GM18873 (cell line): ENCODE measurements at regions not wholly inside any gene's neighbourhood (a gene's known extent, or its start where the extent isn't known, plus 50 kb on each side); places are given as distances from the start of the nearest gene placed in this dataset.
"Not testable (repeated sequence)": the region's sequence is repeated elsewhere in the genome, so short reads cannot be mapped to it uniquely, and the experiment has no call there.

Experiments
- ATAC-seq: cut with Tn5 transposase; IDR thresholded peaks from one replicate; pipeline ENCODE4 v1.9.1; 2021; ENCODE audit warnings: mild to moderate bottlenecking, moderate library complexity, moderate number of reproducible peaks; ENCODE audit not compliant: unreplicated experiment, low FRiP score

DNA sequence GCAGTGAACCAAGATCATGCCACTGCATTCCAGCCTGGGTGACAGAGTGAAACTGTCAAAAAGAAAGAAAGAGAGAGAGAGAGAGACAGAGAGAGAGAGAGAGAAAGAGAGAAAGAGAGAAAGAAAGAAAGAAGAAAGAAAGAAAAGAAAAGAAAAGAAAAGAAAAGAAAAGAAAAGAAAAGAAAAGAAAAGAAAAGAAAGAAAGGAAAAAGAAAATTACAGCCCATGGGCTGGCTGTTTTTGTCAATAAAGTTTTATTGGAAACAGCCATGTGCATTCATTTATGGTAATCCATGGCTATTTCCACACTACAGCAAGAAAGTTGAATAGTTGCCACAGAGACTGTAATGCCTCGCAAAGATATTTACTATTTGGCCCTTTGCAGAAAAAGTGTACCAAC lies 103.2 kb upstream of the MED13L start:
- not testable (repeated sequence) for ATAC-seq

DNA sequence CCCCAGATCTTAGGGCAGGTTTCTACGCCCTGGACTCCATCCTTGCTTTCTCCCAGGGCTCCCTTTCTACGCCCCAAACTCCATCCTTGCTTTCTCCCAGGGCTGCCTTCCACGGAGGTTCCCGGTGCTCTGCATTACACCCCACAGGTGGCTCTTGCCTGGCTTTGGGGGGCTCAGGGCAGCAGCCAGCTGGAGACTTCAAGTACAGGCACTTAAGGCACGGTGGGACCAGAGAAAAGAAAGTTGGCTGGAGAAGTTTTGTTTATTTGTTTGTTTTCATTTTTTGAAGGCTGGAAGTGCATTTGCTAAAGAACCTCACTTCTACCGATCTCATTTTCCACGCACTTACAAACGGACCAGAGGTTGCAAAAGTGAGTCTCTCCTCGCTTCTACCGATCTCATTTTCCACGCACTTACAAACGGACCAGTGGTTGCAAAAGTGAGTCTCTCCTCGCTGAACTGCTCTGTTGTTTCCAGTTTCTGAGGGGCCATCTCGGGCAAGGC lies 103.8 kb upstream of the MED13L start:
- no peak for ATAC-seq

DNA sequence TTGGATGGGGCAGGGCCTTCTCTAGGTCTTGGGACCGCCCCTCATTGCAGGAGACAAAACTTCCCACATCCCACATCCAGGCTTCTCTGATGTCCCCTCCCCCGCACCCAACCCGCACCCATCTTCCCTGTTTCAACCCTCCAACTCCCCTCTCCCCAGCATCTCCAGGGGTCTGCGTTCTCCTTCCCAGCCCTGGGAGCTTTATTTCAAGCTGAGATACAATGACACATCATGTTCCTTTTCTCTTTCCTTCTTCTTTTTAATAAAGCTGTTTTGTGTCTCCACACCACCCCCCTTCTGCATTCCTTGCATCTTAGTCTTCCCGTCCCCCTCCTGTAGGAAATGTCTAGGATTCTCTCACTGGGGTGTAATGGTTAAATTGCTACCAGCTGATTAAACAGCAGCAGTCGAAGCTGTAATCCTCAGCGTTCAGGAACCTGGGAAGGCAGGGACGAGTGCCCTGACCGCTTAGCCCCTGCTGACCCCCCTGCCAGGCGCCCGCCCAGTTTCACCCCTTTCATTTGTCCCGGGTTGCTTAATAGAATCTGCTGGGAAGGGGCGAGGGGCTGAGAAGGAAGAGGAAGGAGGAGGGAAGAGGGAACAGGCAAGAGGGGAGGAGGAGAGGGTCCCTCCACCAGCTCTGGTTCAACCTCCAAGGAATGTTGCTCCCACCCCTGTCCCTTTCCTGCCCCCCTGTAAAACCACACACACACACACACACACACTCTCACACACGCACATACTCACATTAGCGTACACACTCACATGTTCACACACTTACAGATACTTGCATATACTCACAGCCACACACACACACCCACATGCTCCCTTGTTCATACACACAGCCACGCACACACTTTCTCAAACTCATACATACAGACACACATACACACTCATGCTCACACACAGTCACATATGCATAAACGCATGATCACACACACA lies 104.5 kb upstream of the MED13L start:
- no peak for ATAC-seq

DNA sequence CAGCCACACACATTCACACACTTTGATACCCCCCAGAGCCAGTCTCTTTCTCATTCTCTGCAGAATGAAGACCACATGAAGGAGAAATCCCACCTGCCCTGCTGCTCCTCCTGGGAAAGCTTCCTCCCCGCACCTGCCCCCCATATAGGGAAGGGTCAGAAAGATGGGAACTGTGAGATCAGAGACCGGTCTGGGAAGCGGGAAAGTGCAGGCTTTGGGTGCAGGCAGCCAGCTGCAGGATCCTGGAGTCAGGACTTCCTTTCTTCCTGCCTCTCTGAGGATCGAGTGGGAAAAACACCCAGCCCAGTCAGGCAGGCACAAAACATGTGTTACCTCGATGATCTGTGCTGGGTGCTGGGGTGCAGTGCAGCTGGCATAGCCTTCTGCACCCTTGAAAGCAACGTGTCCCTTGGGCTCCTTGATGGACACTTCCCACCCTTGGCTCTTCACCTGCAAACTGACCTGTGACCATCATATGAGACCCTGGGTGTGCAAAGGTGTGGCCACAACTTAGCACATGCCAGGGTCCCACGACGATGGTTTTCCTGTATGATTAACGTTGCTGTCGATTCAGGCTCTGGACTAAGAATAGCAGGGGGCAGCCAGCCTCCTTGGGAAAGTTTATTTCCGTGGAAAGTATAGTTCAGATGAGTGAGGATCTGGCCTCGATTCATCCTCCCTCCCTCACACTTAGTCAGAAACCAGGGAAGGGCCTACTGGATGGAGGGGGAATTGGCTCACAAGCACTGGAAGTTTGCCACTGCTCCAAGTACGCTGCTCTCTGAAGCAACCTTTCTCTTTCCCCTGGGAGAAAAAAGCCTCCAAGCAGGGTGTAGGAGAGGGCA lies 105.4 kb upstream of the MED13L start:
- ATAC-seq: no peak

DNA sequence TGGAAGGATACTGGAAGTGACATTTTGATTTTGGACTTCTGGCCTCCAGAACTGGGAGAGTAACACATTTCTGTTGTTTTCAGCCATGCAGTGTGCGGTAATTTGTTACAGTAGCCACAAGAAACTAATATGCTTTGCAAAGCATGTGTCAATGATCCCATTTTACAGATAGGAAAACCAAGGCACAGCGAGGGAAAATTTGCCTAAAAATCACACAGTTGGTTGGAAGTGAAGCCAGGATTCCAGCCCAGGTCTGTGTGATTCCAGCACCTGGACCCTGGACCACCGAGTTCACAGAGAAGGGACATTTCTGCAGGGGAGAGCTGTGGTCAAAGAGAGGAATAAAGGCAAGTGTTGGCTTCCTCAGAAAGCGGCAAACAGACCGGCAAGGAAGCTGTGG lies 106.7 kb upstream of the MED13L start:
- ATAC-seq: no peak

DNA sequence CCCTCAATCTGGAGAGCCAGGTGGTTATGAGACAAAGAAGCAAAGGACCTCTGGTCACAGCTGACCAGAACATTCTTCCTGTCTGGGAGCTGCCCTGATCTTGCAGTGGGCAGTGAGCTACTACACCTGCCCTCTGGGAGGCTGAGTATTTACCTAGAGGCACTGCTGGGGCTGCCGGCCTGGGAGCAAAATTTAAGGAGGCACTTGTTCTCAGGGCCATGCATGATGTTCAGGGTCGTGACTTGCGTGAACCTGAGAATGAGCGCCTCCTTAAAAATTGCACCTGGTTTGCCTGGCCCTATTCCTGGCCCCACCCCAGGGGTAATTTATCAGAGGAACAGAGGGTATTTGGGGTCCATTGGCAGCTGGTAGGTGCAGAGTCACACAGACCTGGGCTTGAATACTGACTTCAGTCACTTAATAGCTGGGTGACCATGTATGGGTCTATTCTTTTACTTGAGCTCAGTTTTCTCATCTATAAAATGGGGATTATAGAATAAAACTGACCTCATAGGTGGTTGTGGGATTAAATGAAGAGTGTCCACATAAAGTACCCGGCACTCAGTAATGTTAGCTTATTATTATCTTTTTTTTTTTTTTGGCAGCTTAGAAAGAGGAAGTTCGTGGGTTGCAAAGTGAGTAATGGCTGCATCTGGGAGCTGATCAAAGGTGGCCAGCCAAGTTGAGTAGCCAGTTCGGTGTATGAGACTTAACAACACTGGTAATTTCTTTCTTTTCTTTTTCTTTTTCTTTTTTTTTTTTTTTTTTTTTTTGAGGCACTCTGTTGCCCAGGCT lies 107.4 kb upstream of the MED13L start:
- ATAC-seq: no peak

DNA sequence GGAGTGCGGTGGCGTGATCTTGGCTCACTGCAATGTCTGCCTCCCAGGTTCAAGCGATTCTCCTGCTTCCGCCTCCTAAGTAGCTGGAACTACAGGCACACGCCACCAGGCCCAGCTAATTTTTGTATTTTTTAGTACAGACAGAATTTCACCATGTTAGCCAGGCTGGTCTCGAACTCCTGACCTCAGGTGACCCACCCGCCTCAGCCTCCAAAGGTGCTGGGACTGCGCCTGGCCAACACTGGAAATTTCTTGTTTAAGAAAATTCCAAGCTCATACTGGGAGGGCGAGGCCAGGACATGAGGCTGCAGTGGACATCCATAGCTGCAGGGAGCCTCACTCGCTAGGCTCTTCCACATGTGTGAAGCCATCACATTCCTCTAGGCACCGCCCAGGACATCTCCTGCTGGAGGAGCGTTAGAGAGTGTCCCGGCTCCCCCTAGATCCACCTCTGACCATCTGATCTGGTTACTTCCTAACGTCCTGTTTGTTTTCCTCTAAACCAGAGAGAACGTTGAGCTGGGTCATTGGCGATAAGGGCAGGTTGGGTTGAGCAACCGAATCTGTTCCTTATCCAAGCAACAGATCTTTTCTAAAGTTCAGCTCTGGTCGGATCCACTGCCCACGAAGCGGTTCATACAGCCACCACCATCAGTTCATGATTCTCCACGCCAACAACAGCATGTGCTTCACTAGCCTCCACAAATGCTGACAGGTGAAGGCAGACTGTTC lies 108.2 kb upstream of the MED13L start:
- ATAC-seq: no peak

DNA sequence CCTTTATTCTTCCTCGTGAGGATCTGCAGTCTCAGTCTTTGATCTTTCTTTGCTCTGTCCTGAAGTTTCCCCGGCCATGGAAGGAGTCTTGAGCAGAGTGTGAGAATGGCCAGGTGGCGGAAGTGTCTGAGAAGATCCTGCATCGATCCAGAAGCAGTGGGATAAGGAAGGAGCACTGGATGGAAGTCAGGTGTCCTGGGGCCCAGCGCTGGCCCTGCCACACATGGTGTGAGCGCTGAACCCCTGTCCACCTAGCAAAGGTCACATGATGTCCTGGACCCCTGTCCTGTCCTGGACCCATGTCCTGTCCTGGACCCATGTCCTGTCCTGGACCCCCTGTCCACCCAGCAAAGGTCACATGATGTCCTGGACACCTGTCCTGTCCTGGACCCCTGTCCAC lies 111.8 kb upstream of the MED13L start:
- no peak for ATAC-seq

DNA sequence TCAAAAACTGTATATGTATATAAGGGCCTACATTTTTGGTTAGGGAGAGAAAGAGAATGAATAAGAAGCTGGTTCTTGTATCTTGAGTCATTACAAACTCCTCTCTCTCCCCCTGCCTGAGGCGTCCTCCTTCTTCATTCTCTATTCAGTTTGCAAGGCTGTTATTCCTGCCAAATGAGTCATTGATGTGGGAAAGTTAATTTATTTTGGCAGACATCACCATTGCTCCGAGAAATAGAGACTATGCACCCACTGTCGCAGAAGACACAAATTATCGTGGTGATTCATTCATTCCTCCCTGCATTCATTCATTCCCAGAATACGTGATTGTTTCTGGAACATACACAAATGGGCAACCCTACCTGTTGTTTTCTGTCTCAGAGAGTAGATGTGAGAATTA lies 112.5 kb upstream of the MED13L start:
- ATAC-seq: no peak

DNA sequence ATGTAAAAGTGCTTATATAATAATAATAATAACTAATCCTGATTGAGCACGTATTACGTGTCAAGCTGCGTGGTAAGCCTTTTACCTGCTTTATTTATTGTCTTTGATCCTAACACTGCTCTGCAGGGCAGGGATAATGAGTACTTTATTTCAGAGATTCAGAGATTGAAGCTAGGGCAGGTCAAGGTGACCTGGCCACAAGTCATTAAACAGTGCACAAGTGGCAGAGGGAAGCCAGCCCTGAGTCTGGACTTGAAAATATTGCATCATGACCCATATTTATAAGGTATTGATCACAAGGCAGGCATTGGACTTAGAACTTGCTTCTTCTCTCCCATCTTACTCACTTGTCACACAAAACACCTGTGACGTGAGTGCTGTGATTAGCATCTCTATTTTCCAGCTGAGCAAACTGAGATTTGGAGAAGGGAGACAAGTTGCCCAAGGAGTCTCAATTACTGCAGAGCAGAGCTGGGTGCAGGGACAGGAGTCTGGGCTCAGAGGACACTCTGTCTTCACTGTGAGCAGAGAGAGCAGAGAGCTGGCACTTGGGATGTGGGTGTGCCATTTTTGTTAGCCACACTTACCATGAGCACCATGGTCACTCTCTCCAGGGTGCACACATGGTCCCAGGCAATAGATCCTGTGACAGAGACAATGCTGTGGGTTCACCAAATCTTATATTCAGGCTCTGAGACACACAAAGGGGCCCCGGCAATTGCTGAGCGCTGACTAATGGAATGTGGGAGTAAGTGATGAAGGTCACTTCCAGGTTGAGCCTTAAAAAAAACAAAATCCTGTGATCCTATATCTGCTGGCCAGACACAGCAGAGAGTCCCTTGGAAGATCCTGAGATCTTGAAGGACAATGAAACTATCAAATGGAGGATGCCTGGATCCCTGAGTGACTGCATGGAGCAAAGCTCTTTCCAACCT lies 113.2 kb upstream of the MED13L start:
- ATAC-seq: no peak

DNA sequence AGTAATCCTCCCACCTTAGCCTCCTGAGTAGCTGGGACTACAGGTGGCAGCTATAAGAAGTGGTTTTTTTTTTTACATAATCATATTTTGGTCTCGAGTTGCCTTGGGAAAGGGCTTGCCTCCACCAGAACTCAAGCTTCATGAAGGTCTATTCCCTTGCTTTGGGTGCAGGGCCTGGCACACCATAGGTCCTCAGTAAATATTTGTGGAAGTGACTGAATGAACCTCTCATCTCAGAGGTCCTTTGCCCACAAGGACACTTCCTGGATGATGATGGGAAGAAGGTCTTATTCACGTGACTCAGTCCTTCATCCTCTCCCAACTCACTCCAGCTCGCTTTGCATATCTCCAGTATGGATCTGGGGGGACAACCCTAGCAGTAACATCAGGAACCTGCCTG lies 114.0 kb upstream of the MED13L start:
- ATAC-seq: no peak

DNA sequence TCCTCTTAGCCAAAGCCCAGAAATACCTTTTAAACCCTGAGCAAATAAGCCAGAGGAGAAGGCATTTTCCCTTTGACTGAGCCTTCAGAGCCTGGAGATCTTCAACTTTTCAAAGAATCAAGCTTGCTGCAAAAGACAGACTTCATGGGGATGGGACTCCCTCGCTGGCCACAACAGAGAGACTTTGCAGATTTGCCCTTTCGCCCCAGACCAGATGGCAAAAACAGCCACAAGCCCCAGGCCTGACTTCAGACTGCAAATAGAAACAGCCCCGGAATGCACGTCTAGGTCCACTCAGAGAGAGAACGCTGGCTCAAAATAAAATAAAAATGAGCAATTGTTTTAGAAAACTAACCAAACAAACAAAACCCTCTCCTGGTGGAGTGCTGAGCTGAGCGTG lies 114.6 kb upstream of the MED13L start:
- no peak for ATAC-seq

DNA sequence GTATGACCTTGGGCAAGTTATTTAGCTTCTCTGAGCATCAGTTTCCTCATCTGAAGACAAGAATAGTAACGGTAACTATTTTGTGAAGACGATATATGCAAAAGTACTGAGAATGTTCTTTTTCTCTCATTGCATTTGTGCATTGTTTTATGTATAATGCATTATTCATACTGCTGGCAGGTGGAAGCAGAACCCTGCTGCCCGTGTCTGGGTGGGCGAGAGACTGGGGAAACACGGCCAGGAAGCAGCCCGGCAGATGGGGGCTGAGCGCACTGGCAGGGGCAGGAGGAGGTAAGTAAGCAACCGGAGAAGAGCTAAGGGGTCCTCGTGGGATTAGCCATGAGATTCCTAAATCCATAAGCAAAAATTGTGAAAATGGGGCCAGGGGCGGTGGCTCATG lies 115.8 kb upstream of the MED13L start:
- no peak for ATAC-seq

DNA sequence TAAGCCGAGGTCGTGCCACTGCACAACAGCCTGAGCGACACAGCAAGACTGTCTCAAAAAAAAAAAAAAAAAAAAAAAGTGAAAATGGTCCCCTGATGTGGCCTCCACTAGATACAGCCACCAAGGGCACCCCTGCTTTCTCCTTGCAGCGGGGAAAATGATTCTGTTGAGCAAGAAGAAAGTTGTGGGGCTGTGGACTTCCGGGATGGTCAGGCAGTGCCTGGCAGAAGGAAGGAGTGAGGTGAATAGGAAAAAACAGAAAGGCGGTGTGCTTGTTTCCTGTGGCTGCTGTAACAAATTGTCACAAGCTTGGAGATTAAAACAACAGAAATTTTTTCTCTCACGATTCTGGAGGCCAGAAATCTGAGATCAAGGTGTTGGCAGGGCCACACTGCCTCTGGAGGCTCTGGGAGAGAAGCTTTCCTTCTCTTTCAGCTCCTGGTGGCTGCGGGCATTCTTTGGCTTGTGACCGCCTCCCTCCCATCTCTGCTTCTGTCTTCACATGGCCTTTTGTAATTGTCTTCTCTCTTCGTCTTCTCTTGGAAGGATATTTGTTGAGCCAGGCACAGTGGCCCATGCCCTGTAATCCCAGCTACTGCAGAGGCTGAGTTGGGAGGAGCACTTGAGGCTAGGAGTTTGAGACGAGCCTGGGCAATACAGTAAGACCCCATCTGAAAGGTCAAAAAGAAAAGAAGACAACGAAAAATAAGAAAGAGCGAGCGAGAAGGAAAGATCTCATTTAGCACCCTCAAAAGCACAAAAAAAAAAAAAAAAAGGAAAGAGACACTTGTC lies 116.6 kb upstream of the MED13L start:
- ATAC-seq: no peak

DNA sequence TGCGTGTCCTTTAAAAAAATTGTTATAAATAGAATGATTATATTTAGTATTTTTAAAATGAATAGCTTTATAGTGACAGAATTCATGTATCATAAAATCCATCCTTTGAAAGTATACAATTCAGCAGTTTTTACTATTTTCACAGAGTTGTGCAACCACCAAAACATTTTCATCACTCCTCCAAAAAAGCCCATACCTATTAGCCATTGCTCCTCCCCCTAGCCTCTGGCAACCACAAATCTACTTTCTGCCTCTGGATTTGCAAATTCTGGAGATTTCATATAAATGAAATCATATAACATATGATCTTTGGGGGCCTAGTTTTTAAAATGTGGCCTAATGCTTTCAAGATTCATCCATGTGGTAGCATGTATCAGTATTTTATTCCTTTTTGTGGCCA lies 117.9 kb upstream of the MED13L start:
- no peak for ATAC-seq

DNA sequence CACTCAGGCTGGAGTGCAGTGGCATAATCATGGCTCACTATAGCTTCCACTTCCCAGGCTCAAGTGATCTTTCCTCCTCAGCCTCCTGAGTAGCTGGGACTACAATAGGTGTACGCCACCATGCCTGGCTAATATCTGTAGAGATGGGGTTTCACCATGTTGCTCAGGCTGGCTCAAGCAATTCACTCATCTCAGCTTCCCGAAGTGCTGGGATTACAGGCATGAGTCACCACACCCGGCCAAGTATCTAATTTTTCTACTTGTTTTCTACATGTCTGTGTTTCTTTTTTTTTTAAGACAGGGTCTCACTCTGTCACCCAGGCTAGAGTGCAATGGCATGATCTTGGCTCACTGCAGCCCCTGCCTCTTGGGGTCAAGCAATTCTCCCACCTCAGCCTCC lies 119.7 kb upstream of the MED13L start:
- ATAC-seq: no peak

DNA sequence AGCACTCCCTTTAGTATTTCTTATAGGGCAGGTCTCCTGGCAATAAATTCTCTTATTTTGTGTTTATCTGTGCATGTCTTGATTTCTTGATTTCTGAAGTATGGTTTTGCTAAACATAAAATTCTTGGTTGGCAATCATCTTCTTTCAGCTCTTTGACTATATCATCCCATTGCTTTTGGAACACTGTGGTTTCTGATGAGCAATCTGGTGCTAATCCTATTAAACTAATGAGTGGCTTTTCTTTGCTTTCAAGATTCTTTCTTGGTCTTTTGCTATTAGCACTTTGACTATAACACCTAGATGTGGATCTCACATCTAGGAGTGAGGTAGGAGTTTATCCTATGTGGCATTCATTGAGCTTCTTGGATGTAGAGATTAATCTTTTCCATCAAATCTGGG lies 120.7 kb upstream of the MED13L start:
- no peak for ATAC-seq

DNA sequence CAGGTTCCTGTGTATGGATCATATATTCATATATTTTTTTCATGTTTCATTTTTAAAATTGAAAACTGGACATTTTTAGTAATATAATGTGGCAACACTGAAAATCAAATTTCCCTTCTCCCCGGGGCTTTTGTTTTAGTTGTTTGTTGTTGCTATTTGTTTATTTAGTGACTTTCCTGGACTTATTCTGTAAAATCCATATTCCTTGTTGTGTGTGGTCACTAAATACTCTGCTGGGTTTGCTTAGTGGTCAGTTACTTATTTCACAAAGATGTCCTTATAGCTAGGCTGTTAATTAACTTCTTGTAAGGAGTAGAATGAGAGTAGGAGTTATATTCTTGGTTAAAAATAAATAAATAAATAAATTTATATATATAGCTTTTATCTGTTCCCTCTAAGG lies 121.6 kb upstream of the MED13L start:
- ATAC-seq: no peak
